A172 (cell line): ENCODE measurements at regions not wholly inside any gene's neighbourhood (a gene's known extent, or its start where the extent isn't known, plus 50 kb on each side); places are given as distances from the start of the nearest gene placed in this dataset.

ENCODE experiments used
- DNase-seq: peaks from one replicate; pipeline ENCODE4 v3.0.0-alpha.2; 2015; ENCODE audit warnings: low spot score

- DNase-seq, result no peak
Observed at GRCh38 chr12:126760092-126760491, 1506.9 kb upstream of the TMEM132C start.

DNA sequence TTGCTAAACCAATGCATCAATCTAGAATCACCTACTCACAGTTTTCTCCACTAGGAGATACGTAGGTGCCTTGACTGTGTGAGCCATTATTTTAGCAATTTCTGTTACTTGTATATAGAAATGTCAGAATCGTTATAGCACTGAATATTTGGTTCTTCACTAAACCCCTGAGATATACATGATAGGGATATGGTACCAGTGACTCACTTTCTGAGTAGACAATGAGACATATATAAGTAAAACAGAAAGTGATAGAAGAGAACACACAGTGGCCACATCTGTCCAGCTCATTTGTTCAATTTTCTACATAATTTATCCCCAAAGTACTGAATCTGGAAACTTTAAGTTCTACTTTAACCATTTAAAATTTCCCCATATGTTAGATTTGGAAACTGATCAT lies 1505.5 kb upstream of the TMEM132C start:
- DNase-seq, result no peak

GRCh38 chr12:126762150-126762549 lies 1504.8 kb upstream of the TMEM132C start:
- no peak for DNase-seq

DNA sequence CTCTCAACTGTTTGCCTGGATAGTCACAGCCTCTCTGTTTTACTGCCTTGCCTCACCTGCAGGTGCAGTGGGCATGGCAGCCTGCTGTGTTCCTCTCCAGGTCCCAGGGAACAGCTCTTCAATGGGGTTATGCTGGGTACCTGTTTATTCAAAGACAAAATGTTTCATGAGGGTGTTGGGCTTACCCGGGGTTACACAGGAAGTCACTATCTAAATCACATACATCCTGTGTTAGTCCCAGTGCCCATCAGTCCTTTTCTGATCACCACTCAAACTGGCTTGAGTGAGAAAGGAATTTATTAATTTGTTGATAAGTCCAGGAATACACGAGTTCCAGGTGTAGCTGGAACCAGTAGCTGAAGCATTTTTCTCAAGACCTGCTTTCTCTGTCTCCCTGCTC lies 1503.6 kb upstream of the TMEM132C start:
- DNase-seq, result no peak

GRCh38 chr12:126767334-126767733 lies 1499.6 kb upstream of the TMEM132C start:
- DNase-seq, result no peak

GRCh38 chr12:126768517-126768916 lies 1498.5 kb upstream of the TMEM132C start:
- DNase-seq, result no peak

GRCh38 chr12:126770188-126770587 lies 1496.8 kb upstream of the TMEM132C start:
- no peak for DNase-seq

GRCh38 chr12:126772171-126772864 lies 1494.7 kb upstream of the TMEM132C start:
- peak; percentile 99 for DNase-seq

DNA sequence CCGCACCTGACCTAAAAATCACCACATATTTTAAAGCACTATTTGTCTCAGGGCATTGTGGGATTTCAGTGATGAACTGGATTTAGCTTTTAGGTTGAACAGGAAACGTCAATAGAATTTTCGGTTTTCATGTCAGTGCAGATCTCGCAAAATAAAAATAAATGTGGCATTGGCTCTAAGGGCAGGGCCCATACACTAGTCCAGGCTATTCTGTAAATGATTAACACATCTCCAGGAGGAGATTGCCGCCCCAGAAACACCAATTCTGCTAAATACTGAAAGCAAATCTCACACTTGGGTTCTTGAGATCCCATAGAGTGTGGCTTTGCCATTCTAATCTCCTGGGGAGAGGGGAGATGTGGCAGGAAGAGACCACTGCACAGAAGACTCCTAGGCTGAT lies 1494.0 kb upstream of the TMEM132C start:
- no peak for DNase-seq

DNA sequence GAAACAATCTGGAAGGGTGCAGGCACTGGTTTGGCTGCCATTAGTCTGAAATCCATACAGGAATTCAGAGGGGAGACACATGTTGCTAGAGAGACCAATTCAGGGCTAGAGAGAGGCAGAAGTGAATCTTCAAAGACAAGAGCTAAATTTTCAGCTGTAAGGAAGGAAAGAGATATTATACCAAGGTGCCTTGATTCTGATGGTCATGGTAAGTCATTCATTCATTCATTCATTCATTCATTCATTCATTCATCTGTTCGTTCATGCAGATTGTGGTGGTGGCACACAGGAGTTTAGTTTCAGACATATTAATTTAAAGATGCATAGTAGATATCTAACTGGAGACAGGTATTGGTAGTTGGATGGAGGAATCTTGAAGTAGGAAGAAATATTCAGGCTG lies 1493.5 kb upstream of the TMEM132C start:
- no peak for DNase-seq

DNA sequence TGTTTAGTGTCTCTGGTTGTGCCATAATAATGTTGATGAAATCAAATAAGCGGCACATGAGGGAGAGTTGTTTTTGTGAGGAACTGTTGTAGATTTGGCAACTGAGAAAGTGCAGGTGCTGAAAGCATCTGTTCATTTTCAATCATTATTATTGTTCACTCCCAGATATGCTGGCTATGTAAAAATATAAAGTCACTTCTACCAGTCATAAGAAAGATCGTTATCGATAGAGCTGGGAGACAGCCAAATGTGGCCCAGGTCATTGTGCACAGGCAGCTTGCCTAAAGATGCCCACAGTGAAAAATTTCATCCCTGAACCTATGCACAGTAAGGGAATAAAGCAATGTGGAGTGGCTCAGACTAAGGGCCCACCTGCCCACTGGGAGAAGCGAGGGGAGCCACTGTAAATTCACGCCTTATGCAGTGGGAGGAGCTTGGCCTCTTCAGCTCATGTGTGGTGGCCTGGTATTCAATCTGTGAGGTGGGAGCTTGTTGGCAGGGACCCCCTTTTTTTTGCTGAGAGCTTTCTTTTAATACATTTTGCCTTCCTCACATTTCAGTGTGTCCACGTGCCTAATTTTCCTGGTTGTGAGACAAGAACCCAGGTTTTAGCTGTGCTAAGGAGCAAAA lies 1490.8 kb upstream of the TMEM132C start:
- DNase-seq, result no peak

DNA sequence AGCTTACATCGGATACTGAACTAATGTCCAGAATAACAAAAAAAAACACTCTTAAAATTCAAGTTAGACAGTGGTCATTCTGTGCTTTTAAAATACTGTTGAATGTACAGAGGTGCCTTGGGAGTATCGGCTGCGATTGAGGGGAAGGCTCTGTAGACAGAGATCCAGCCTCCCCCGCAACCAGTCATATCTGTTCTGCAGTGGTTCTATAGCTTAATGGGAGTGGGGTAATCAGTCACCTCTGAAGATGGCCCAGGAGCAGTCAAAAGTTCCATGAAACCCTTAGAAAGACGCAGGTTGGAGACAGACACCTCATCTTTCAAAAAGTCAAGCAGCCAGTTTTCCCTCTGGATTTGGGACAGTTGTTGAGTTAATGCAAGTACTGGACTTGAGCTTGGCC lies 1486.6 kb upstream of the TMEM132C start:
- no peak for DNase-seq

- DNase-seq, result no peak
Observed at GRCh38 chr12:126781593-126781992, 1485.4 kb upstream of the TMEM132C start.

- DNase-seq, result no peak
Observed at GRCh38 chr12:126782083-126782482, 1484.9 kb upstream of the TMEM132C start.

GRCh38 chr12:126784328-126784921 lies 1482.5 kb upstream of the TMEM132C start:
- DNase-seq, result peak; percentile 53

- no peak for DNase-seq
Observed at GRCh38 chr12:126789963-126790362, 1477.0 kb upstream of the TMEM132C start.

GRCh38 chr12:126791122-126791521 lies 1475.8 kb upstream of the TMEM132C start:
- no peak for DNase-seq

DNA sequence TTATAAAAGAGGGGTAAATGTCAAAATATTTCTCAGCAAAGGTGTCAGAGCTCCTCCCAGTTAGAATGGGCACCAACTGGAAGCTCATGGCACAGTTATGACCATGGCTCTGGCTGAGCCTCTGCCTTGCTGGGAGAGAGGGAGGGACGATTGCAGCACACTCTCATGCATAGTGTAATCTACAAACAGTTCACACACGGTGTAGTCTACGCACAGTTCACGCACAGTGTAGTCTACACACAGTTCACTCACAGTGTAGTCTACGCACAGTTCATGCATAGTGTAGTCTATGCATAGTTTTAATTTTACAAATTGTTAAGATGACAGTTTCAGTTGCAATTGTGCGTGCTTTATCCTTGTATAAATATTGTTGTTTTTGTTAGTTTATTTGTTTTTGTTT lies 1474.6 kb upstream of the TMEM132C start:
- no peak for DNase-seq

DNA sequence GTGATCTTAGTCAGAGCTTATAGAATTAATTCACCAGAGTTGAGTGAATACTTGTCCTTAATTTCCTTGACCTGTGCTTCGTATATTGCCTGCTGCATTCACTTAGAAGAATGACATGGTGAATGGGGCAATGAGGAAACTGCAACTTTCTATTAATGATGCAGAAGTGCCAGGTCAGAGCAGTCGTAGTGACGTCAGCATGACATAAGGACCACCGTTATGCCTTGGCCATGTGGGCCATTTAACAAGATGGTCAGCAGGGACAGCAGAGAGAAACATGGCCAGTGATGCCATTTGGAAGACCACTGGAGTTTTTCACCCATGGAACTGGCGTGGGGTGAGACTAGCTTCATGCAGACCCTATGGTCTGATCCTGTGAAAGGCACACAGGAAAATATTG lies 1469.4 kb upstream of the TMEM132C start:
- DNase-seq, result no peak

DNA sequence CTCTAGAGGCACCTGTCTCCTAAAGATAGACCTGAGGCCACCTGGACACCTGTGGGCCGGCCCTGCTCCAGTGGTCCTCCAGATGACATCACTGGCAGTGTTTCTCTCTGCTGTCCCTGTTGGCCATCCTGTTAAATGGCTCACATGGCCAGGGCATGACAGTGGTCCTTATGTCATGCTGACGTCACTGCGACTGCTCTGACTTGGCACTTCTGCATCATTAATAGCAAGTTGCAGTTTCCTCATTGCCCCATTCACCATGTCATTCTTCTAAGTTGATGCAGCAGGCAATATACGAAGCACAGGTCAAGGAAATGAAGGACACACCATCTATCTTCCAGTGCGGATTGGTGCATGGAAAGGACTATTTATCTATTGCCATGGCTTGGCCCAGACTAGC lies 1468.5 kb upstream of the TMEM132C start:
- no peak for DNase-seq

- DNase-seq, result no peak
Observed at GRCh38 chr12:126807312-126807865, 1459.6 kb upstream of the TMEM132C start.

DNA sequence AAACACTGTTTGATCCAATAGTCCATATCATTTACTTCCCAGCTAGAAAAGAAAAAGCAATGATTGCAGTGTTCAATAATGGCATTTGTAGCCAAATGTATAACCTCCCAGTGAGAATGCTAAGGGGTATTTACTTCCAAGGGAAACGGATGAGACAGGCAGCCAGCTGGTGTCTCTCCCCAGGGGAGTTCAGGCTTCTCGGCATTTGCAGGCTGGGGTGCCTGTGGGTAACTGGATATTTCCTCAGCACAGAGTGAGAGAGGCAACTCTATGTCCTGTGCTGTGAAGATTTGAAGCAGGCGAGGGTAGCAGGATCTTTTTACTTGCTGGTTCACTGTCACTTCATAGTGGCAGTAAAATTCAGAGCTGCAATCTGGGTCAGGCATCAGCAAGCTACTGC lies 1455.6 kb upstream of the TMEM132C start:
- DNase-seq, result no peak

- DNase-seq, result no peak
Observed at GRCh38 chr12:126819554-126819953, 1447.4 kb upstream of the TMEM132C start.
